AG09319 (cell line): ENCODE measurements at regions not wholly inside any gene's neighbourhood (a gene's known extent, or its start where the extent isn't known, plus 50 kb on each side); places are given as distances from the start of the nearest gene placed in this dataset.

Experiments used
- DNase-seq: peaks from one replicate; pipeline ENCODE4 v3.0.0-alpha.2; 2010; ENCODE audit warnings: low read depth; ENCODE audit errors: extremely low read depth
- CTCF ChIP-seq: IDR thresholded peaks from 2 replicates; pipeline ENCODE4 v1.5.1; 2011; ENCODE audit warnings: low read depth, mild to moderate bottlenecking, inconsistent platforms, low read length, moderate library complexity

GRCh38 chr21:16187603-16188301 lies 458.0 kb downstream of the USP25 start:
- no peak for DNase-seq
- no peak for TF ChIP-seq CTCF

DNA sequence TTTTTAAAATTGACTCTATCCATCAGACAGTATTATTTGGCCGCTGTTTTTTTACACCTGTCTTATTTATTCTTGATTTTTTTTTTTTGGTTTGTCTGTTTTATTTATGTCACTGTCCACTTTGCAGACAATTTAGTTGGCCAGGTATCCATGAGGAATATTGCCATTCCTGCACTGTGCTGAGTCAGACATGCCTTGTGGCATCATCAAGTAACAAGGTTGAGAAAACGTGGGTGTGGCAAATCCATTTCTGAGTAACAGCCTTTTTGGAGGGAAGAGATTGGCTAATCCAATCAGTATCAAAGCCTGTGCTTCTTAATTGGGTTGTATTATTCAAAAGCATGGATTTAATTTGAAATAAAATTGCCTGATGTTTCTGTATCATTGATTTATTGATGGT lies 463.1 kb downstream of the USP25 start:
- DNase-seq, result no peak
- TF ChIP-seq CTCF, result no peak

- TF ChIP-seq CTCF, result no peak
- no peak for DNase-seq
These were observed 463.8 kb downstream of the USP25 start for GRCh38 chr21:16193496-16194094.

GRCh38 chr21:16194095-16194787 lies 464.5 kb downstream of the USP25 start:
- peak; percentile 34 for TF ChIP-seq CTCF
- peak; percentile 47 for DNase-seq

DNA sequence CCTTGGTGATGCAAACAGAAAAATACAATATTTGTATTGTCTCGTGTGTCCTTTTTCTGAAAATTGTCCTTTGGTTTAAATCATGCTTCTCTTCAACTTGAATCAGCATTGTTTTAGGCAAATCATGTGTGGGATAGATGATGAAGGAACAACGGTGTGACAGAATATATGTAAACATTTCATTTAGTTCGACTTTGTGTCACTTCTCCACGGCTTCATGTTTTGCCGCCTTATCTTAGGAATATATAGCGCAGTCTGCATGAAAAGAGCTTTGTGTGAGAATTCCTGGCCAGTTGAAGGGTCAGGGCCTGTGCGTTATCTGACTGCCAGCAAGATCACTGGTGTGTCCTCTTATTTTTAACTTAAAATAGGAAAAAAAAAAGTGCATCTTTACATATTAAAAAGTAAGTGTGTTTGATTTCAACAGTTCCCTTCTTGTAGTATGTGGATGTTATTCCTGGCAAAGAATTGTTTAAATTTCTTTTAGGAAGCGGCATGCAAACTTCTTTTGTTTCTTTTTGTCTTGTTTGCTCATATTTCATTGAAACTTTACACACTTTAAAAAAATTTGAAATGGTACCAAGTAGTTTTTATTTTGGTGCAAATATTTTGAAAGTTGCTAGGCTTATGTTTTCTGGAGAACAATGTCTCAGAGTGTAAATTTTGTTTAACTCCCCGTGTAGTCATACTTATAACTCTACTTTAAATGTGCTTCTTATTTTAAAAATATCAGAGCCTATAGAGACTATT lies 465.2 kb downstream of the USP25 start:
- DNase-seq, result no peak
- TF ChIP-seq CTCF, result no peak

GRCh38 chr21:16195538-16195910 lies 465.7 kb downstream of the USP25 start:
- no peak for DNase-seq
- TF ChIP-seq CTCF, result no peak
